B cell (primary cell): ENCODE measurements at regions not wholly inside any gene's neighbourhood (a gene's known extent, or its start where the extent isn't known, plus 50 kb on each side); places are given as distances from the start of the nearest gene placed in this dataset.

Experiments
- ATAC-seq: fragments of 200-7000 bp; cut with Tn5 transposase; one replicate; pipeline ENCODE4 v1.10.0; 2021; ENCODE audit warnings: low read depth, mild to moderate bottlenecking, moderate number of reproducible peaks, moderate library complexity
- CTCF ChIA-PET: fragments of 350-600 bp; sonication (Branson Sonifier 250); formaldehyde crosslinking; loops from one replicate; lab custom pipeline; 2021; ENCODE audit warnings: antibody characterized with exemption, inconsistent platforms; lab: Charles Lee
- POLR2A ChIA-PET: fragments of 350-600 bp; sonication (Branson Sonifier 250); formaldehyde crosslinking; loops from one replicate; lab custom pipeline; 2021; ENCODE audit warnings: antibody characterized with exemption; lab: Charles Lee
- DNase-seq: peaks from one replicate; pipeline ENCODE4 v3.0.0; 2013
- H2AFZ ChIP-seq: 2 replicates; pipeline ENCODE4 v1.6.1; 2012; ENCODE audit warnings: mild to moderate bottlenecking, low read depth, low read length; ENCODE audit not compliant: insufficient read depth, poor library complexity, severe bottlenecking
- H3K27ac ChIP-seq, 2 donors: 1 replicate in 1 of 2; 2 replicates in 1 of 2; pipeline ENCODE4 v1.5.1; 2012 to 2013; ENCODE audit warnings: low read length in 2 of 2, mild to moderate bottlenecking in 2 of 2, moderate library complexity in 1 of 2
- H3K27me3 ChIP-seq, 4 experiments: fragments of 200-600 bp in 1 of 4; sonication (generic) in 1 of 4; replicated peaks in 1 of 4; 1 replicate in 2 of 4; 2 replicates in 2 of 4; pipeline versions ENCODE4 v1.6.1 to v1.7.0; 2013 to 2016; ENCODE audit warnings: low read length in 3 of 4, mild to moderate bottlenecking in 2 of 4, mixed read lengths in 1 of 4, moderate library complexity in 1 of 4; ENCODE audit not compliant: insufficient read depth in 4 of 4, control insufficient read depth in 3 of 4; ENCODE audit errors: control extremely low read depth in 1 of 4
- H3K36me3 ChIP-seq, 2 experiments: replicated peaks in 1 of 2; 1 replicate in 1 of 2; 2 replicates in 1 of 2; pipeline versions ENCODE4 v1.6.1 to v1.7.1; 2013; ENCODE audit warnings: low read length in 1 of 2; ENCODE audit not compliant: insufficient read depth in 2 of 2, control insufficient read depth in 1 of 2; ENCODE audit errors: control extremely low read depth in 1 of 2, extremely low read depth in 1 of 2
- H3K4me1 ChIP-seq, 2 donors: fragments of 200-600 bp in 1 of 2; sonication (generic) in 1 of 2; 1 replicate in 1 of 2; 2 replicates in 1 of 2; pipeline versions ENCODE4 v1.5.1 to v1.6.1; 2013 to 2017; ENCODE audit warnings: low read length in 2 of 2; ENCODE audit not compliant: control insufficient read depth in 2 of 2, insufficient read depth in 2 of 2
- H3K4me2 ChIP-seq: replicated peaks from 2 replicates; pipeline ENCODE3; 2012; ENCODE audit warnings: mild to moderate bottlenecking, low read depth, low read length; ENCODE audit not compliant: poor library complexity, severe bottlenecking
- H3K4me3 ChIP-seq, 5 experiments: fragments of 200-600 bp in 1 of 5; sonication (generic) in 1 of 5; 1 replicate in 3 of 5; 2 replicates in 2 of 5; pipeline versions ENCODE4 v1.5.1 to v1.7.0; 2011 to 2016; ENCODE audit warnings: low read length in 4 of 5, mild to moderate bottlenecking in 4 of 5, low read depth in 2 of 5, control low read depth in 1 of 5, moderate library complexity in 1 of 5; ENCODE audit not compliant: insufficient read depth in 1 of 5; ENCODE audit errors: control extremely low read depth in 1 of 5, extremely low read depth in 1 of 5
- H3K79me2 ChIP-seq: fragments of 200-600 bp; sonication (generic); one replicate; pipeline ENCODE4 v1.6.0; 2016; ENCODE audit warnings: low read length; ENCODE audit not compliant: control insufficient read depth, insufficient read depth
- H3K9ac ChIP-seq: fragments of 200-600 bp; sonication (generic); 2 replicates; pipeline ENCODE4 v1.6.1; 2017; ENCODE audit warnings: mild to moderate bottlenecking, low read length, moderate library complexity
- H3K9me3 ChIP-seq, 3 donors: one replicate each; pipeline versions ENCODE4 v1.6.1 to v1.7.1; 2013; ENCODE audit warnings: low read length in 2 of 3; ENCODE audit not compliant: control insufficient read depth in 2 of 3, insufficient read depth in 1 of 3; ENCODE audit errors: control extremely low read depth in 1 of 3
- H4K20me1 ChIP-seq: 2 replicates; pipeline ENCODE4 v1.6.0; 2012; ENCODE audit warnings: mild to moderate bottlenecking, low read length; ENCODE audit not compliant: insufficient read depth, control insufficient read depth, poor library complexity, severe bottlenecking
- H3K27ac Mint-ChIP-seq: one replicate; pipeline ENCODE4 v1.8.0; 2021; ENCODE audit warnings: mixed read lengths
- H3K27me3 Mint-ChIP-seq: one replicate; pipeline ENCODE4 v1.8.0; 2021; ENCODE audit warnings: mixed read lengths
- H3K4me1 Mint-ChIP-seq: one replicate; pipeline ENCODE4 v1.8.0; 2021; ENCODE audit warnings: mixed read lengths
- H3K4me3 Mint-ChIP-seq: one replicate; pipeline ENCODE4 v1.8.0; 2021; ENCODE audit warnings: mixed read lengths
- H3K9me3 Mint-ChIP-seq: one replicate; pipeline ENCODE4 v1.8.0; 2022; ENCODE audit warnings: mixed read lengths; ENCODE audit not compliant: insufficient read depth
- CTCF ChIP-seq: fragments of 200-600 bp; IDR thresholded peaks from one replicate; pipeline ENCODE4 v1.8.0; 2022; ENCODE audit warnings: antibody characterized with exemption, mild to moderate bottlenecking
- EZH2 ChIP-seq: IDR thresholded peaks from 2 replicates; pipeline ENCODE4 v1.6.1; 2012; ENCODE audit warnings: borderline replicate concordance, low read depth, mild to moderate bottlenecking, moderate library complexity, low read length; ENCODE audit not compliant: insufficient read depth, poor library complexity, severe bottlenecking
- WGBS: methylation state at CpG from one replicate; pipeline ENCODE4 v1.1.5; 2013; ENCODE audit warnings: missing lambda C conversion rate; ENCODE audit not compliant: insufficient coverage; 5-methylcytosine and 5-hydroxymethylcytosine counted together
- intact Hi-C: fragments of 100-400 bp; cut with micrococcal nuclease; formaldehyde crosslinking; loops from one replicate; pipeline ENCODE4 v1.10.0; 2022

DNA sequence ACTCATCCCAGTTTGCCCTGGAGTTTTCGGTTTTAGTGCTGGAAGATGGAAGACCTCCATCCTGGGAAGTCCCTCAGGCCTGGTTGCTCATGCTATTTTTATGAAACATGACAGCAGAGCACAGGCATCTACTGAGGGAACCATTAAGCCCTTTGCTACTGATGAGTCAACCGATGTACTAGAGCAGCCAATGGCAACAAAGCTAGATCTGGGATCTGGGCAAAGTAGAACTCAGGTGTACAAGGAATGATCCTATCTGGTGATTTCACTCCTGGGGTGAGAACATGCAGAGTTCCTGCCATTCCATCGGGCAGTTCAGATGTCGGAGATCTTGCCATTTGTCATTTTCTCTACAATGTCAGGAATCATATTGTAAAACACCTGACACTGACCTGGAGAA, 166.2 kb upstream of the NSMCE3 start:
- Mint-ChIP-seq H3K27me3 (peaks cover 22% of the 10 kb centered on the region), H3K27ac (no peak overlapping the region), H3K4me3 (no peak overlapping the region), H3K4me1 (no peaks in the 10 kb centered on the region), H3K9me3 (no peaks in the 10 kb centered on the region)
- Histone ChIP-seq H3K4me2 (no peak overlapping the region), H3K4me3 (no peak overlapping the region), H3K36me3 (no peaks in the 10 kb centered on the region), H3K27me3 (no peaks in the 10 kb centered on the region), H3K27ac (no peak overlapping the region), H4K20me1 (no peaks in the 10 kb centered on the region), H3K4me1 (no peaks in the 10 kb centered on the region), H3K79me2 (no peaks in the 10 kb centered on the region), H3K9me3 (peaks cover 0 to 6% (median 0%) of the 10 kb centered on the region in 3 donors), H3K9ac (no peak overlapping the region), H2AFZ (no peak overlapping the region)
- intact Hi-C loops = no loop called here
- whole genome bisulfite sequencing = 100% methylated on average over 1 of the region's 4 CpGs
- no peak for ATAC-seq
- TF ChIP-seq EZH2 = no peak
- TF ChIP-seq CTCF = no peak
- POLR2A ChIA-PET = no interaction called here
- DNase-seq = no peak
- CTCF ChIA-PET = no interaction called here

DNA sequence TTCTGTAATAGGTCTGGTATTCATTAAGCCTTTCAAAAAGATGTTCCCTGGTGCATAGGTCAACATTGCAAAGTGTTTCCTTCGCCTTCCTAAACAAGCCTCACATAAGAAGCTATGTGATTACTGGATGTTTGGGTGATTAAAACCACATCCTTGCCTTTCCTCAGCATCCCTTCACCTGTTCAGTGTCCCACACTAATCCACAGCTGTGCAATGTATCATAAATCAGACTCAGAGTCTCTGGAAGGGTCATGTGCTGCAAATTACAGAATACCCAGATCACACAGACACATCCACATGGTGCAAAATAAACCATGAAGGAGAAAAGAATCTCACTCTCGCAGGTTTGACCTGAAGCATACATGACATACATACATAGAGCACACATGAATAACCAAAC, 164.7 kb upstream of the NSMCE3 start:
- WGBS = 100% methylated on average over 1 of the region's 2 CpGs
- H4K20me1 ChIP-seq = no peaks in the 10 kb centered on the region
- no peak overlapping the region for H3K27ac Mint-ChIP-seq
- DNase-seq (no peak), ATAC-seq (no peak)
- no peak overlapping the region for H3K4me2 ChIP-seq
- no peak overlapping the region for H3K4me3 ChIP-seq
- H2AFZ ChIP-seq = no peak overlapping the region
- peaks cover 19% of the 10 kb centered on the region for H3K27me3 Mint-ChIP-seq
- ChIA-PET POLR2A (no interaction called here), CTCF (no interaction called here)
- no peak for TF ChIP-seq CTCF
- no peak for TF ChIP-seq EZH2
- H3K4me3 Mint-ChIP-seq = no peak overlapping the region
- no peaks in the 10 kb centered on the region for H3K79me2 ChIP-seq
- no peaks in the 10 kb centered on the region for H3K9me3 Mint-ChIP-seq
- intact Hi-C loops = no loop called here
- peaks cover 0 to 3% (median 0%) of the 10 kb centered on the region in 3 donors for H3K9me3 ChIP-seq
- H3K9ac ChIP-seq = no peak overlapping the region
- no peaks in the 10 kb centered on the region for H3K27me3 ChIP-seq
- H3K36me3 ChIP-seq = no peaks in the 10 kb centered on the region
- no peaks in the 10 kb centered on the region for H3K4me1 Mint-ChIP-seq
- no peaks in the 10 kb centered on the region for H3K4me1 ChIP-seq
- H3K27ac ChIP-seq = no peak overlapping the region
